CD1c-positive myeloid dendritic cell (primary cell): ENCODE measurements at regions not wholly inside any gene's neighbourhood (a gene's known extent, or its start where the extent isn't known, plus 50 kb on each side); places are given as distances from the start of the nearest gene placed in this dataset.
"Not testable (repeated sequence)": the region's sequence is repeated elsewhere in the genome, so short reads cannot be mapped to it uniquely, and the experiment has no call there.

Experiments
- DNase-seq: peaks from one replicate; pipeline ENCODE4 v3.0.0-alpha.2; 2016; ENCODE audit errors: extremely low spot score

DNA sequence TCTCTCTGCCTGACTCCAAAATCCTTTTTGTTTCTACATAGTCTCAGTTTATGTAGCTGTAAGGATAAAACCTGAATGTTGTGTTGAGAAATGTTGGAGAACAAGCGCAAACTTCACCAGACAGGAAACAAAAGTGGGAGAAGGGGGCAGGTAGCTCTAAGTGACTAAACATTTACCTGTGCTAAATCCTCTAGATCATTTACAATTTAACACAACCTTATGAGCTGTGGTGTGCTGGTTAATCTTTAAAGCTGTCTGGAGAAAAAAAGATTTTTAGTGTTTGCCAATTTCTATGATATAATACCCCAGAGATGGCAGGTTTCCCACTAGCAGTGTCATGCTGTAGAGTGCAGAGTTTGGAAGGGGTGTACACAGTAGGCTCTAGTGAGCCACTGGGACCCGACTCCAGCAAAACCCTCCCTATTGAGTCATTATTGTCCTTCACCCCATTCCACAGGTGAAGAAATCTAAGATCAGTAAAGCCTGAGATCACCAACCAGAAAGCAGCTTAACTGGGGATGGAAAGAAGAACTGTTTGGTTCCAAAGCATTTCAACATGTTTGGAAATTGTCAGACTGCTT lies 992.0 kb downstream of the DCDC2C start:
- no peak for DNase-seq

DNA sequence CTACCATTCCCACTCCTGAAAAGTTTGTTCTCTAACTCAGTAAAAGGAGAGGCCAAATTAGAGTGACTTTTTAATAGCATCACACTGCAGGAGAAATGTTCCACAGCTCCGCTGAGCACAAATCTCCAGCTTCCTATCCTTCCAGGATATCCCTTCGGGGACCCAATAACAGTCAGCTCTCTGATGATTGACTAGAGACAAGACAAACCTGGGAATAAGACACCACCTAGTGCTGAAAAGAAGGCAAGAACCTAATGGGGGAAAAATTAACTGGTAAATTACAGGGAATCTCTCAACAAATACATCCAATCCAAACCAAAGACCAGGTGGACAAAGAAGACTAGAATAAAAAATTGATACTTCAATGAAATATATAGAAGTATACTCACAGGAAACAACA lies 977.1 kb upstream of the SOX11 start:
- no peak for DNase-seq

DNA sequence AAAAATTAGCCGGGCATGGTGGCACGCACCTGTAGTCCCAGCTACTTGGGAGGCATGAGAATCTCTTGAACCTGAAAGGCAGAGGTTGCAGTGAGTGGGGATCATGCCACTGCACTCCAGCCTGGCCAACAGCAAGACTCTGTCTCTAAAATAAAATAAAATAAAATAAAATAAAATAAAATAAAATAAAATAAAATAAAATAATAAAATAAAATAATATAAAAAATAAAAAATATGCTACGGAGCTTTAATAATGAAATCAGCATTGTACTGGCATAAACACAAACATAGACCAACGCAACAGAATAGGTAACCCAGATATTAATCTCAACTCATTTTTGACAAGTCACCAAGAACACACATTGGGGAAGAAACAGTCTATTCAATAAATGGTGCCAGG lies 973.4 kb upstream of the SOX11 start:
- no peak for DNase-seq

DNA sequence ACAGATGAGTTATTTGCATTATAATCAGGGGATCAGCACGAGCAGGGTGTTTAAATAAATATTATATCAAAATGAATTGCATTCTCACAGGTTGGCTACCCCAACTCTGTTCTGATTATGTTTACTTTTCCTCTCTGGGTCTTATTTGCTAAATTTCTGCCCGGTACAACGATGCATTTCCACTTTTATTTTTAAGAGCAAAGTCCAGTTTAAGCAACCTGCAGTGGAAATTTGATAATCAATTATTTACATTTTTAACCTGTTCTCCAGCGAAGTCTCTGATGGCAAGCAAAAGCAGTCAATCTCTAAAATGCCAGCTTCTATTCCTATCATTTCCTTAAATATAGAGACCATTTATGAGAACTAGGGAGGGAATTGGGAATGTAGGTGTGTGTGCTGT lies 966.6 kb upstream of the SOX11 start:
- no peak for DNase-seq

DNA sequence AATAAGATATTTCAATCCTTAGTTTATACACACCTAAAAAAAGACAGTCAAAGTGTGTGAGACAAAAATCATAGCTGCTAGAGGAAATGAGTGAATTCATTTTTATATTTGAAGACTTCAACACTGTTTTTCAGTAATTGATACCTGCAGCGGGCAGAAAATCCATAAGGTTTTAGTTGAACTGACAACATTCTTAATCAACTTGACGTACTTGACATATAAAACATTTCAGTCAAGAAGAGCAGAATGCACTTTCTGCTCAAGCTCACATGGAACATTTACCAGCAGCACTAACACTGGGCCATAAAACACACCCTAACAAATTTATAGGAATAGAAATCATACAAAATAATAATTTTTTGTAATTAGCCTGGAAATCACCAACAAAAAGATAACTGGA lies 959.6 kb upstream of the SOX11 start:
- DNase-seq: no peak

DNA sequence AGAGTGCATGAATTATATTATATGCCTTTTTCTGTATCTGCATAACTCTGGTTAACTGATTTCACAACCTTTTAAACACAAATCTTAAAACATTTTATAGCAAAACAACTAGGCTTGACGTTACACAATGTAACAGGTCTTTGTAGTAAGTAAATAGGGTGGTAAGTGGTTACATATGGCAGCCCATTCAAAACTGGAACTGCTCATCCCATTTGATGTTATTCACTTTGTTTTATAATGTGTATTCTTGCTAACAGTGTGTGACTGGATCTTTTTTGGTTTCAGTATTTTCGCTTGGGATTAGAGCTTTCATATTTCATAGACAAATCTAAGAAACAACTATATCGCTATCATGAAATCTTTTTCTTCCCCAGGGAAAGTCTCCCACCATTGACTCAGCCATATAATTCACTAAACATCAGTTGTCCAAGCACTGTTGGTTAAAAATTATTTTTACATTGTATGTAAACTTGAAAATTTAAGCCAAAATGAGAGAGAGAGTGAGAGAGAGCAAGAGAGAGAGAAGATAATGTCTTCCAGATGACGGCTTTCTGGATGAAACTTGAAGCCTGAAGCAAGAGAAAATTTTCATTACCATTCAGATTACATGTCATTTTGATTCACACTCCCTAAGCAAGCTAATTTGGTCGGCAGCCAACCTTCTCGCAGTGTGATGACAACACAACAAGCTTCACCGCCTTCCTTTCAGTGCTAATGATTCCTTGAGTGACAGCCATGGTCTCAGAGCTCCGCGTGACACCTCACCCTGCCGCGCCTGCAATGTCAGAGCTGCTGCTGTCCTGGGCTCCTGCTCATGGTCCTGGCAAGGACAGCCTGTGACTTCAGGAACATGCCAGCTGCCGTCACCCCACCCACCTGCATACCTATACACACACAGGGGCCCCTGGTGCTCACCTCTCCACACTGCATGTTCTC lies 946.9 kb upstream of the SOX11 start:
- DNase-seq: no peak

DNA sequence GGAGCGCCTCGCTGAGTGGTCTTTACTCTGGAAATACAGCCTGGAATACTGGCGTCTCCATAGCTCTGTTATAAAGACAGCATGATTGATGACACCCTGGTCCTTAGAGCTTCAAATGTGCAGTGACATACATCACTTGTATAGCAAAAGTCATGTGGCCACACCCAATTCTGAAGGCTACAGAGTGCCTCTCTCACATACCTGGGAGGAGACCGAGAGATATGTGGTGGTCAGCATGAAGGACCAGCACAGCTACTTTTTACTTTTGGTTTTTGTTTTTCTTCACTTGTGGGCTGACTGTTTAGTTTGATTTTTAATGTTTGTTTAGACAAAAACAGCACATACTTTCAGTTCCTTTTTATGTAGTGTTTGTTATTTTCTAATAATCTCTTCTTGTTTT lies 938.5 kb upstream of the SOX11 start:
- DNase-seq: no peak

DNA sequence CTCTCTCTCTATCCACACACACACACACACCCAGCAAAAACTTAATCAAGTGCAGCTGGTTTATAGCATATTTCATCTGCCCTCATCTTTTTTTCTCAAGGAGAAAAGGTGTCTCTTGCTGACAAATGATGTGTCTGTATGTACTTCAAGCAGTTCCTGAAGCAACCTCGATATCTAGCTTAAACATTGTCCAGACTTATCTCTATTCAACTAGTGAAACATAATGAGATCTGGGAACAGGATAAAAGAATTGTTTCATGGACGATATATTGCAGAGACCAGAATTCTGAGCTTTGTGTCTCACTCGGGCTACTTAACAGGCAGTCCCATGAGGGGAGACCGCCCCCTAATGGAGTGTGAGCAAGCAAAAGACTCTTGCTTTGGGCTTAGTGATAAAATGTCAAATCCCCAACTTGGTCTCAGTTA lies 929.2 kb upstream of the SOX11 start:
- DNase-seq: no peak

DNA sequence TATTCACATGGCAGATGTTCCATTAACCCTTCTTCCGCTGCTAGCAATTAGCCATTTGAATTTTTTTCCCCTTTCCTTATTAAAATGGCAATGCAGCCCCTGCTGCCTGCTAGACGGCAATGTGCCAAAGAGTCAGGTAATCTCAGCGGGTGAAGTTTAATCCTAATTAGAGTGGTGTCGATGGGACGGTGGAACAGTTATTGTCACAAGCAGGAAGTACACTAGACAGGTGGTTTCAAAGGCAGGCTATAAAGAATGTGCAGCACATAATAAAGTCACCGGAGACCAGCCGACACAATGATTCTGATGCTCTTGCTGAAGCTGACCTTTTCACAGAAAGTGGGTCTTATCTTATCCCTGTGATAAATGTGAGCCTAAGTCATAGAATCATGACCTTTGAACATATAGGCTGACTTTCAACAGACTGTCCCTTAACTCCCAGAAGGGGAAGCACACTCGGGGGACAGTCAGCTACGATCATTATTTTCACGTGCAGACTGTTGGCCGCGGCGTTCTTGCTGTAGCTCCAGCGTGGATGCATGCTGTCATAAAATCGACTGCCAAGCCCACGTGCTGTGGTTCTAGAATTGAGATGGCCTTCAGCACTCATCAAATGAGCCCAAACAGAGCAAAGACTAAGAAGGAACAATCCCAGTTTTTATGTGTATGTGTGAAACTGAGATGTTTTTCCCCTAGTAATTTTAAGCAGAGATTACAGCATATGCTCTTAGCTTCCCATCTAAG lies 926.2 kb upstream of the SOX11 start:
- no peak for DNase-seq

DNA sequence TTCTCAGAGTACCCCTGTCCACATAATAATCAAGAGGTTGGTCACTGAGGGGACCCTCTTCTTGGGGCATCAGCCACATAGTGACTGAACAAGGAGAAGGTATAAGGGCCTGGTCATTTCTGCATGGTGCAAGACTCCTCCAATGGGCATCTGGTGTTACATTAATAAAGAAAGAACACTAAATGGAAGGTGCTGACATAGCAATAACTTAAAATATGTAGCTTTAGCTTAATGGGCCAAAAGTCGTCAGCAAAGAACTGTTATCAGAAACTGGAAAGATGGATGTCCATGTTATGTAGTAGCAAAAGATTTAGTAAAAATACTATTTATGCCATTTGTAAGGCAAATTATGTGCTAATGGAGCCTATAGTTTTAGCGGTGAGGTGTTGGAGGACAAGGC lies 916.5 kb upstream of the SOX11 start:
- no peak for DNase-seq

DNA sequence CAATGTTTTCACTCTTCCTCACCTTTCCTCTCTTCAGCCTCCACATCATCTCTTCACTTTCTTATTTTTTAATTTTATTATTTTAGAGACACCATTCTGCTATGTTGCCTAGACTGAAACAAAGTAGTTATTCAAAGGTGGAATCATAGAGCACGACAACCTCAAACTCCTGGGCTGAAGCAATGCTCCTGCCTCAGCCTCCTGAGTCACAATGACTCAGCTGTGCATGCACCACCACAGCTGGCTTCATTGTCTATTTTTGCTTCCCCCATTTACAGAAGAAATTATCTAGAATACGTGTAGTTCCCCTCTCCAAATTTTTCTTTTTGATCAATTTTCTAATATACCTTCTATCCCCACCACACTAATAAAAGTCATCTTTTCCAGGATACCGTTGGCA lies 911.5 kb upstream of the SOX11 start:
- DNase-seq: no peak

DNA sequence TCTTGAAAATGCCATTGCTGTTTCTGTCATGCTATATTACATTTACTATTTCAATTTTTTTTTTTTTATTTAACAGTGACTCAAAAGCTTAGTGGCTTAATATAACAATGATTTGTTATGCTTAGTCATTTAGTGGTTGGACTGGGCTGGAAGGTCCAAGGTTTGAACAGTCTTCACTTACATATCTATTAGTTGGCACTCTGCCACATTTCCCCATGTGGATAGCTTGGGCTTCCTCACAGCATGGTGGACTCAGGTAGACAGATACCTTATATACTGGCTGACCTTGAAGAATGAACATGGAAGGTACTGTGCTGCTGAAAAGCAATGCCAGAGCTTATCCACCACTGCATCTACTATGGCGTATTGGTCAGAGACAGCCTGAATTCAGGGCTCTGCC lies 909.5 kb upstream of the SOX11 start:
- DNase-seq: no peak

DNA sequence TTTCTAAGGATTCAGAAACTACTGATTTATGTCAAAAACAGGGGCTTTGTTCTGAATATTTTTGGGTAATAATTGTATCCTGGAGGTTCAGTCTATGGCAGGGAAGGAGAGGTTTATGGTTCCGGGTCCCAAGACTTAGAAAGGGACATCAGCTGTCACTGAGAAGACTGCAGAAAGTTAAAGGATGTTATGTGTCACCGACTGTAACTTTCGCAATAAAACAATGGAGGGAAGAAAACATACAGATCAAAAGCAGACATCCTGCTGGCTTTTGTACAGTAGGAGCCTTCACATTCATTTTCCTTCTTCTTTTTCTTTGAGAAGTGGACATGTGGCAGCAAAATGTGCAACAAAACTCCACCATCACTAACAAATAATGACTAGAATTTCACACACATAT lies 900.7 kb upstream of the SOX11 start:
- no peak for DNase-seq

DNA sequence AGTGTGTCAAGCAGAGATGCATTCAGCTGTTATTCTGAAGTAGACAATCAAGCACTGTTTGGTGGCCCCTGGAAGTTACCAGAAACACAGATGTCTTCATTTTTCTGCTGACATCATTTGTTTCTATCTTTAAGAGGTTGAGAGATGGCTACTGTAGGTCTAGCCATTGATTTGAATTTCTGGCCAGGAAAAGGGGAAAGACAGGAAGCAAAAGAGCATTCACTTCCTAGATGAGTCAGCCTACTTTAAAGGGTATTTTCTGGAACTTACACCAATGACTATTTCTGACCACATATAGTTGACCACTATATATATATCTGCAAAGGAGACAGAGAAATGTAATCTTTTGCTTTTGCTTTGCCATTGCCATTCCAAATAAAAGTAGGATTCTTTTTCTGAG lies 900.1 kb upstream of the SOX11 start:
- DNase-seq: no peak

DNA sequence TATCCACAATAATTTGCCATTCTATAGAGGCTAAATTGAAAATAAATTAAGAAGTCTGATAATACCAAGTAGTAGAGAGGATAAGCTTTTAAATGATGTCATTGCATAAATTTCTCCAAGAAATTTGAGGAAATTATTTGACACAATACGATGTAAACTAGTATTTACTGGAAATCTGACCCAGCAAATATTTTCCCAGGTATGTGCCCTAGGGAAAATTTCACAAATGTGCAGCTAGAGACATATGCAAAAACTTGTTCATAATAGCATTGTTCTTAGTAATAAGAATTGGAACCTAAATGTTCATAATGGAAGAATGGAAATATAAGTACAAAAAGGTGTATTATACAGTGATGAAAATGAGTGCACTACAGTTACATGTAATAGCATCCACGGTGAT lies 888.8 kb upstream of the SOX11 start:
- DNase-seq: no peak

DNA sequence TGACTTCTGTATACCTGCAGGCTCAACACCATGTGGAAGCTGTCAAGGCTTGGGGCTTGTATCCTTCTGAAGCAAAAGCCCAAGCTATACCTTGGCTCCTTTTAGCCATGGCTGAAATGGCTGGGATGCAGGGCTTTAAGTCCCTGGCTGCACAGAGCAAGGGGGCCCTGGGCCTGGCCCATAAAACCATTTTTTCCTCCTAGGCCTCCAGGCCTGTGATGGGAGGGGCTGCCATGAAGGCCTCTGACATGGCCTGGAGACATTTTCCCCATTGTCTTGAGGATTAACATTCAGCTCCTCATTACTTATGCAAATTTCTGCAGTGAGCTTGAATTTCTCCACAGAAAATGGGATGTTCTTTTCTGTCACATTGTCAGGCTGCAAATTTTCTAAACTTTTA lies 878.0 kb upstream of the SOX11 start:
- DNase-seq: not testable (repeated sequence)

DNA sequence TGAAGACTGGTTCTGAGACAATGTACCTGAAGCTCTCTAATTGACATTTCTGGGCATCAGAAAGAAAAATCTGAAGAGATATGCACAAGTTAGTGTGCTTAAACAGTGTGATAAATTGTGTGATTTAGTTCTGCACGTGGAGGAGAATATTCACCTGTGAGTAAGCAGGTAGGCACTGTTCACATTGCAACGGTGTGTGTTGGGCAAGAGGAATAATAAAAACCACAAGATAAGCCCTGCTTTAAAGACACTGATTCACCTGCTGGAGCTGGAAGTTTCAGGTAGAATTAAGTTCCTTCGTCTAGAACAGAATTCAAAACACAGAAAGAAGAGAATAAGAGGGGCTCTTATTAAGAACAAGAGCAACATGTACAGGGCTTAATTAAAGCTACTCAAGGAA lies 864.3 kb upstream of the SOX11 start:
- DNase-seq: no peak

DNA sequence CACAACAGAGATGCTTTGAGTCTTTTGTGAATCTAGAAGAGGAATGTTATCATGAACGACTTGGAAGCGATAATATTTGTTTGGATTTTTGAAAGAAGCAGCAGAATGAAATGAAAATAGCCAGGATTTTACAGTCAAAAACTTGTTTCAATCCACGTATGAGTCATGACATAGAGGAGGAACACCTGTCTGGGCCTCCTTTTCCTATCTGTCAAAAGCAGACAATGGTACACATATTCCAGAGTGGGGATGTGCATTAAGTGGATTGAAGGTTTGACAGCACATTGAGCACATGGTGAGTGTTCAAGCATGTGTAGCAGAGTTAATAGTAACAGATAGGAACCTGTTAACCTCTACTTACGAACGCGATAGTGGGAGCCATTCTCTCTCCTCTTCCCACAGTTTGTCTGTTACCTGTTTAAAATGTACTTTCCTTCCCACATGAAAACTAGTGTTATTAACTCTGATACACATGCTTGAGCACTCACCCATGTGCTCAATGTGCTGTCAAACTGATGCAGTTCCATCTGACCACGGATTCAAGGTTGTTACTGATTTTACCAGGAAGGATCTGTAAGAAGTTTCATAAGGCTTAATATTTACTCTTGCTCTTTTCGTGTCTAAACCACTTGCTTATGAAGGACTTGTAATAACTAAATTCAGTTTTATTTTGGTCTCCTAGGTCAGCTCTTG lies 863.4 kb upstream of the SOX11 start:
- no peak for DNase-seq

DNA sequence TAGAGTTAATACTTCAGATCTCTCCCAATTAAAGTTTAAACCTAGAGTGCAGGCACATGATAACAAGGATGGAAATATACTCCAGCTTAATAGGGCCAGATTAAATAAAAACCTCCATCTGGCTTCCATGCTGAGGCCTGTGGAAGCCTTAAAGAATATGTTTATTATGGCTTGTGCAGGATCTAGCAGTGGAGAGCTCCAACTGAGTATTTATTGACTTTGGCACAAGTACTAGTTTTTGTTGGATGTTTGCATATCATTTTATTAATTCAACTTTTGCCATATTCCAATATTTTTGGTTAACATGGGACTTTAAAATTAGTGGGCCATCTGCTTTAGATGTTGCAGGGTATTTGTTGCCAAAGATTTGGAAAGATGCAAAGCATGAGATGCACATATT lies 860.4 kb upstream of the SOX11 start:
- DNase-seq: no peak

DNA sequence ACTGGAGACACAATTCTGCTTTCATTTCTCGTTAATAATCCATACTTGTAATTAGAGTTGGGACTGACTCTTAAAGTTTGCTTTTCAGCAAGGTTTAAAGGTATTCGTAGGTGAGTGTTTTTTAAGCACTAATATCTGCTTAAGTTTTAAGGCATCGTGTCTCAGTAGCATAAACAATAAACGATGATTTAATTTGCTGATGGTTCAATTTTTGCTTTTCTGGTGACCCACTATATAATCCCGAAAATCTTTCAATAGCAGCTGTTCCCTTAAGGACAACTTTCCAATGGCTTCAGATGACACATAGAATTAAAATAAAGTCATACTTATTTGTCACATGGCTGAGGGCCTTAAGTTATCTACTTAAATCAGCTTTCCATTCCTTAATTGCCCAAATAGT lies 859.5 kb upstream of the SOX11 start:
- DNase-seq: no peak

DNA sequence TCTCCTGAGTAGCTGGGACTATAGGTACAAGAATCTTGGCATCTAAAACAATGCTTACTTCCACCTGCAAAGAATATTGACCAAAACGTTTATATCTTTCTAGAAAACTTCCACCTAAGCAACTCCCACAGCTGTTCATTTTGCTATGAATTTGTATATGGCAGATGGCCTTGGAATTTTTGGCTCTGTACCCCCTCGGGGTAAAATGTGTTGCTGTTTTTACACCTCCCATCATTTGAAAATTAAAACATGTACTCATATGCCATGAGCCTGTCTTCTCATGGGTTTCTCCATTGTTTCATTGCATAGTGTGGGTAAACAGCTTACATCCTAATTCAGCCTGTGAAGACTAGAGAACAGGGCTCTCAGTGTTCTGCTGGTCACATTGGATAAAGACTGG lies 853.6 kb upstream of the SOX11 start:
- DNase-seq: no peak

DNA sequence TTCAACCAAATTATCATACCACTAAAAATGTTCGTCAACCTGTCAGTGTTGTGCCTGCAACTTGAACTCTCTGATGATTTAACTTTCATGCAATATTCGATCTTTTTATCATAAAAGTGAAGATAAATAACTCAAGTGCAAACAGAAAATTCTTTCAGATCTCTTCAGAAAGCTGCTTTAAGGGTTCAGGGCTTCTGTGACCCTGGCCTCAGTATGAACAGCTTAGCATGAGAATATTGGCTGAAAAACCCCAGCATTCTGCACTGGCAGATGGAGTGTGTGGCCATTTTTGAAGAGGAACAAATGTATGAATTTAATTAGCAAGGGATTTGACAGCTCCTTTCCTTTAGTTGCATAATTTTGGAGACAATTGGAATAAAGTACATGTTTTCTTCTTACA lies 851.4 kb upstream of the SOX11 start:
- no peak for DNase-seq
